K562 (cell line): ENCODE measurements at regions not wholly inside any gene's neighbourhood (a gene's known extent, or its start where the extent isn't known, plus 50 kb on each side); places are given as distances from the start of the nearest gene placed in this dataset.

ENCODE experiments used
- ATAC-seq: fragments of 200-7000 bp; cut with Tn5 transposase; 3 replicates; pipeline ENCODE4 v1.9.1; 2020; ENCODE audit warnings: moderate library complexity
- BruUV-seq: library from RNA; stranded (reverse); fragments of 400-500 nt; replicated peaks from 2 replicates; lab custom pipeline; 2021; lab: Mats Ljungman, UMichigan
- CTCF ChIA-PET: fragments of 300-600 bp; formaldehyde crosslinking; extraction: SDS; loops from one replicate; lab custom pipeline; 2021; ENCODE audit warnings: low intra/inter-chr PET ratio; lab: Yijun Ruan, JAX
- POLR2A ChIA-PET: fragments of 300-600, 350-650 bp; sonication (Branson Sonifier 250); formaldehyde crosslinking; extraction: SDS; loops from one replicate; lab custom pipeline; 2021; ENCODE audit warnings: antibody characterized with exemption, inconsistent platforms; lab: Yijun Ruan, JAX
- DNase-seq, 4 experiments: peaks; one replicate each; pipeline versions ENCODE4 v3.0.0 to v3.0.0-alpha.2; 2011 to 2018; ENCODE audit warnings: low spot score in 3 of 4, mixed read lengths in 3 of 4; ENCODE audit errors: extremely low read depth in 1 of 4
- FAIRE-seq: peaks from 2 replicates; lab custom pipeline; 2011; peaks lifted over from hg19 to GRCh38; lab: Jason Lieb, UNC
- H2AFZ ChIP-seq: 2 replicates; pipeline ENCODE4 v1.6.0; 2011; ENCODE audit warnings: low read depth, low read length, control low read depth, inconsistent platforms
- H3K27ac ChIP-seq: fragments of 200-600 bp; 3 replicates; pipeline ENCODE4 v1.8.0; 2011; ENCODE audit warnings: low read depth, mild to moderate bottlenecking, control low read depth, inconsistent platforms, low read length, moderate library complexity, mixed read lengths; ENCODE audit errors: extremely low read depth
- H3K27me3 ChIP-seq, 2 experiments: fragments of 300-600 bp in 1 of 2; 2 replicates in 1 of 2; 3 replicates in 1 of 2; pipeline versions ENCODE4 v1.6.0 to v1.8.0; 2011; ENCODE audit warnings: inconsistent platforms in 2 of 2, low read length in 2 of 2, mild to moderate bottlenecking in 1 of 2, mixed read lengths in 1 of 2, moderate library complexity in 1 of 2; ENCODE audit not compliant: control insufficient read depth in 2 of 2, insufficient read depth in 2 of 2
- H3K36me3 ChIP-seq: fragments of 300-600 bp; 3 replicates; pipeline ENCODE4 v1.8.0; 2011; ENCODE audit warnings: mild to moderate bottlenecking, low read length, inconsistent platforms; ENCODE audit not compliant: control insufficient read depth, insufficient read depth
- H3K4me1 ChIP-seq, 2 experiments: fragments of 200-600 bp in 1 of 2; replicated peaks in 1 of 2; 2 replicates in 1 of 2; 3 replicates in 1 of 2; pipeline versions ENCODE4 v1.5.1 to v1.8.0; 2011; ENCODE audit warnings: inconsistent platforms in 2 of 2, low read length in 2 of 2, mild to moderate bottlenecking in 1 of 2, mixed read lengths in 1 of 2, moderate library complexity in 1 of 2; ENCODE audit not compliant: control insufficient read depth in 2 of 2, insufficient read depth in 2 of 2
- H3K4me2 ChIP-seq: 2 replicates; pipeline ENCODE4 v1.6.1; 2011; ENCODE audit warnings: low read length, control low read depth, inconsistent platforms, mixed read lengths; ENCODE audit not compliant: insufficient read depth
- H3K4me3 ChIP-seq: fragments of 200-600 bp; sonication (generic), shearing (Covaris generic); 2 replicates; pipeline ENCODE4 v1.5.1; 2016; ENCODE audit warnings: control low read depth, inconsistent platforms
- H3K79me2 ChIP-seq: fragments of 200-600 bp; 3 replicates; pipeline ENCODE4 v1.8.0; 2011; ENCODE audit warnings: low read length, inconsistent platforms; ENCODE audit not compliant: control insufficient read depth, insufficient read depth
- H3K9ac ChIP-seq, 2 experiments: 2 replicates each; pipeline versions ENCODE4 v1.6.0 to v1.6.1; 2011; ENCODE audit warnings: low read depth in 2 of 2, low read length in 2 of 2, control low read depth in 1 of 2, inconsistent platforms in 1 of 2, mild to moderate bottlenecking in 1 of 2, mixed read lengths in 1 of 2; ENCODE audit not compliant: insufficient read depth in 1 of 2
- H3K9me1 ChIP-seq: one replicate; pipeline ENCODE4 v1.6.0; 2011; ENCODE audit warnings: inconsistent platforms, mild to moderate bottlenecking, low read length, moderate library complexity; ENCODE audit not compliant: control insufficient read depth, insufficient read depth
- H3K9me3 ChIP-seq: replicated peaks from 2 replicates; pipeline ENCODE4 v1.5.1; 2011; ENCODE audit warnings: low read depth, low read length, inconsistent platforms; ENCODE audit not compliant: control insufficient read depth, insufficient read depth
- H4K20me1 ChIP-seq: replicated peaks from 2 replicates; pipeline ENCODE4 v1.6.1; 2011; ENCODE audit warnings: low read length, inconsistent platforms, mixed read lengths; ENCODE audit not compliant: control insufficient read depth, insufficient read depth
- ARID3A ChIP-seq: IDR thresholded peaks from 2 replicates; pipeline ENCODE4 v1.6.1; 2012; ENCODE audit warnings: low read depth, low read length, improper control_type of control experiment, borderline replicate concordance
- ATF3 ChIP-seq, 2 experiments: fragments of 450-650 bp in 1 of 2; sonication (generic) in 1 of 2; formaldehyde crosslinking in 1 of 2; IDR thresholded peaks in 1 of 2; conservative IDR thresholded peaks in 1 of 2; 2 replicates each; pipeline versions ENCODE4 v1.6.1 to v1.8.1; 2016 to 2023; ENCODE audit warnings: mild to moderate bottlenecking in 2 of 2, moderate library complexity in 2 of 2, inconsistent platforms in 1 of 2, missing genetic modification reagents in 1 of 2
- HLTF ChIP-seq: fragments of 450-650 bp; IDR thresholded peaks from 2 replicates; pipeline ENCODE4 v1.6.1; 2016
- RBM17 ChIP-seq: fragments of 200-400 bp; formaldehyde crosslinking; IDR thresholded peaks from 2 replicates; pipeline ENCODE4 v1.6.1; 2017; ENCODE audit warnings: low read depth, mild to moderate bottlenecking, low read length, borderline replicate concordance
- ZNF239 ChIP-seq: fragments of 250-450 bp; sonication (Bioruptor Pico); IDR thresholded peaks from 2 replicates; pipeline ENCODE4 v1.4.0; 2020; ENCODE audit warnings: mild to moderate bottlenecking
- ZNF316 ChIP-seq: fragments of 450-650 bp; IDR thresholded peaks from 2 replicates; pipeline ENCODE4 v1.6.1; 2016
- WGBS: fragments of 100-300 bp; shearing (Covaris generic); methylation state at CpG from one replicate; pipeline ENCODE4 v1.1.6; 2016; ENCODE audit warnings: low coverage, mixed read lengths; ENCODE audit not compliant: insufficient coverage; ENCODE audit errors: missing lambda C conversion rate; 5-methylcytosine and 5-hydroxymethylcytosine counted together
- in situ Hi-C: fragments of 300-500 bp; cut with MboI; formaldehyde crosslinking; loops from 4 replicates; pipeline ENCODE4 v1.15.0; 2018; ENCODE audit warnings: inconsistent platforms, mixed read lengths
- intact Hi-C: fragments of 100-400 bp; cut with micrococcal nuclease; formaldehyde crosslinking; loops from 2 replicates; pipeline ENCODE4 v1.14.2; 2022

DNA sequence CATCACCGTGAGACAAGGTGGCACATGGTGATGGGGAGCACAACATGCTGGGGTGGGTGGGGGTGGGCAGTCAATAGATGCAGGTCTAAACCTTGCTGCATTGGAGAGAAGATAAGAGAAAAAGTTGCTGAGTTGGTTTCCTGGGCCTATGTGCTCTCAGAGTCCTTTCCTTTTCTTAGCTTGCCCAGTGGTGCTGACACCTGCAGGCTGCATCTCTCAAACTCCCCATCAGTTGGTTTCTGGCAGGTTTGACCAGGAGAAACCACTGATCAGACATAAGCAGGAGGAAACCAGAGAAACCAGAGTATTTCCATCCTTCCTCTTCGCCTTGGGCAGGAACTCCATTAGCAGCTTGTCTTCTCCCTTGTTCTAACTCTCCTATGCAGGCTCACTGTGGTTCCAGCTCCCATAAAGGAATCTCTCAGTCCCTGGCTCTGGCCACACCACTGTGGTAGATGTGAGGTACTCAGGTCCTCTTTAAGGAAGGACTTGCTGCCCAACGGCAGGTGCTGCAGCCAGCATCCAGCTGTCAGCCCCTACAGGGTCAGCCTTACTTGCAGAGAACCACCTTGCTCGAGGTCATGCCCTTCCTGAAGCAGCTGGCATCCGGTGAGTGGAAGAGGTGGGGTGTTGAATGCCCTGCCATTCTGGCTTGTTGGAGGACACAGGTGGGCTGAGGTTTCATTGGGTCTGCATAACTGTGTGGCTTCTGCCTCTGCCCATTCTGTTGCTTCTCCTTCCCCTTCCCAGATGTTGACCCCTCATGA is 172.3 kb upstream of the ANKRD28 start:
- no peak overlapping the region for H3K4me2 ChIP-seq
- no peak for TF ChIP-seq ARID3A
- no peak for TF ChIP-seq HLTF
- TF ChIP-seq ZNF316, result no peak
- TF ChIP-seq ATF3 (IDR thresholded peaks at IDR 0.05), result no peak
- no peak for TF ChIP-seq ATF3 (CRISPR knock-in tag; conservative IDR thresholded peaks at IDR 0.05)
- no peak for TF ChIP-seq RBM17
- TF ChIP-seq ZNF239 (CRISPR knock-in tag), result no peak
- DNase-seq, result no peak
- no peaks in the 10 kb centered on the region for H3K9me3 ChIP-seq
- H3K4me3 ChIP-seq, result no peak overlapping the region
- H3K9ac ChIP-seq, result no peak overlapping the region
- H3K36me3 ChIP-seq, result no peaks in the 10 kb centered on the region
- ATAC-seq, result no peak
- peaks cover 19 to 32% of the 10 kb centered on the region in 2 experiments for H3K27me3 ChIP-seq
- ChIA-PET CTCF (no interaction called here), POLR2A (interaction anchor here (0.6 to 1.2 kb wide), 3 partner anchors 12 to 415 kb away, joined by 3 to 5 read pairs (median 4); no protein-coding TSS in a partner anchor)
- WGBS, result 0% methylated on average over 5 of the region's 5 CpGs
- no peaks in the 10 kb centered on the region for H3K9me1 ChIP-seq
- in situ Hi-C loops, result no loop called here
- H4K20me1 ChIP-seq, result no peaks in the 10 kb centered on the region; the same call in 1 of the 2 replicates
- H3K79me2 ChIP-seq, result no peaks in the 10 kb centered on the region
- no peak overlapping the region for H2AFZ ChIP-seq
- H3K27ac ChIP-seq, result no peak overlapping the region
- no TSS peak for BruUV-seq
- no peak for FAIRE-seq
- intact Hi-C loops, result loop anchor here (10.0 kb wide), 1 partner anchor 335 kb away; no protein-coding TSS in a partner anchor
- H3K4me1 ChIP-seq, result no peaks in the 10 kb centered on the region
